ENCODE measurements at regions not wholly inside any gene's neighbourhood (a gene's known extent, or its start where the extent isn't known, plus 50 kb on each side); places are given as distances from the start of the nearest gene placed in this dataset.
A peak's percentile ranks its signal among the peaks of the same experiment; 100 is the strongest.
"Not testable (repeated sequence)": the region's sequence is repeated elsewhere in the genome, so short reads cannot be mapped to it uniquely, and the experiment has no call there.

DNA sequence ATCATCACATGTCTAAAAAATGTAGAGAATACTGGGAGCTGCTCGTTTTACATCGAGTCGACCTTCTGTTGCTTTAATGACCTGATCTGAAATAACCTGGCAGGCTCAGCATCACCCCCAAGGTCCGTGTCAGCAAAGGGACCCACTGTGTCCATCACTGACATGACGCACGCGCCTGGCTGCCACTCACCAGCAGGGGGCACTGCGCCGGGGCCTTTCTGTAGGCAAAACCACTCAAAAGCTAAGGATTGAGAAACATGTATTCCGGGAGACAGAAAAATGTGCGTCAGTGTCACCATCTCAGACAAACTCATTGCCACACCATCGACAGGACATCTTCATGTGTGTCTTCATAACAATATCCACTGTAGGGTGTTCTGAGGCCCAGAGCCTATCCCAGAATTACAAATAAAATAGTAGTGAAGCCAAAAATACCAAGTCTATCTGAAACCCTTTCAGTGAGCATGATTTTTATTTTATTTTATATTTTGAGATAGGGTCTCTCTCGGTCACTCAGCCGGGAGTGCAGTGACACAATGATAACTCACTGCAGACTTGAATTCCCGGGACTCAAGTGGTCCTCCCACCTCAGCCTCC lies 130.3 kb upstream of the LSM14A start:
- DNase-seq = peak; percentile 10 to 40

DNA sequence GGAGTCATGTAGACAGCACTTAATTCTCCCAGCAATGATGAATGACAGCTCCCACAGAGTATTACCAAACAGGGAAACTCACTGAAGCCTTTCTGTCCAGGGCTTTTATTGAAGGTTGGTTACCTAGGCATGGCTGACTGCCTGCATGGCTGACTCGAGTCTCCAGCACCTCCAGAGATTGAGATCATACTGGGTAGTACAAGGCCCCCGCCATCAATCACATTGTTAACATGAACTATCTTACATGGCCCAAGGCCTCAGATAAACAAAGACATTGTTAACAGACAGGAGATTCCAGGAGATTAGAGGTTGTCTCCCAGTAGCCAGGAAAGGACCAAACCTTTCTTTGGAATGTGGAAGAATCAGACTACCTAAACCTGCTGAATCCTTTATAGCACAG lies 128.3 kb upstream of the LSM14A start:
- DNase-seq = no peak

DNA sequence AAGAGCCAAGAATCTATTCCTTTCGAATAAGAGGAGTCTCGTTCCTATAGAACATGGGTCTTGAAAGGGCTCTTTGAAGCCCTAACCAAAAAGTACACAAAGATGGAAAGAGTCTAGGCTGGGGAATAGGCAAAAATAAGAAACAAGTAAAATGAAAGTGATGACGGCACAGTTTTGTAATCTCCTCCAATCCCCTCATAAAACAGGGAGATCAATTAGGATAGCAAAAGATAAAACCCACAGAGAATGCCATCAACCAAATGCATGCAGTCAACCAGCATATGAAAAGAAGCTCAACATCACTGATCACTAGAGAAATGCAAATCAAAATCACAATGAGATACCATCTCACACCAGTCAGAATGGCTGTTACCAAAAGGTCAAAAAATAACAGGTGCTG lies 122.4 kb upstream of the LSM14A start:
- DNase-seq = no peak

DNA sequence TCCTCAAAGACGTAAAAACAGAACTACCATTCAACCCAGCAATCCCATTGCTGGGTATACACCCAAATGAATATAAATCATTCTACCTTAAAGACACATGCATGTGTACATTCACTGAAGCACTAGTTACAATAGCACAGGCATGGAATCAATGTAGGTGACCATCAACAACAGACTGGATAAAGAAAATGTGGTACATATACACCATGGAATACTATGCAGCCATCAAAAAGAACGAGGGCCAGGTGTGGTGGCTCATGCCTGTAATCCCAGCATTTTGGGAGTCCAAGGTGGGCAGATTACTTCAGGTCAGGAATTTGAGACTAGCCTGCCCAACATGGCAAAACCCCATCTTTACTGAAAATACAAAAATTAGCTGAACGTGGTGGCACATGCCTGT lies 121.9 kb upstream of the LSM14A start:
- not testable (repeated sequence) for DNase-seq

DNA sequence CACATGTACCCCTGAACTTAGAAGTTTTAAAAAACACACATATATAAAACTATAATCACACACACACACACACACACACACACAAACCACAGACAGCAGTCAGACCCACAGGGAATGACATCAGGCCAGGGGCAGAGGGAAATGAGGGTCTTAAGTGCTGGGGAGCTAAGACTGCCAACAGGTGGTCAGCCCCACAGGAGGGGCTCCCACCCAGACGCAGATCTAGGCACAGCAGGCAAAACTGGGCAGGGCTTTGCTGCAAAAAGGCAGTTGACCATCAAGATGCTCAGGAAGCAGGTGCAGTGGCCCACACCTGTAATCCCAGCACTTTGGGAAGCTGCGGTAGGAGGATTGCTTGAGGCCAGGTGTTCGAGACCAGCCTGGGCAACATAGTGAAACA lies 121.0 kb upstream of the LSM14A start:
- DNase-seq = no peak

DNA sequence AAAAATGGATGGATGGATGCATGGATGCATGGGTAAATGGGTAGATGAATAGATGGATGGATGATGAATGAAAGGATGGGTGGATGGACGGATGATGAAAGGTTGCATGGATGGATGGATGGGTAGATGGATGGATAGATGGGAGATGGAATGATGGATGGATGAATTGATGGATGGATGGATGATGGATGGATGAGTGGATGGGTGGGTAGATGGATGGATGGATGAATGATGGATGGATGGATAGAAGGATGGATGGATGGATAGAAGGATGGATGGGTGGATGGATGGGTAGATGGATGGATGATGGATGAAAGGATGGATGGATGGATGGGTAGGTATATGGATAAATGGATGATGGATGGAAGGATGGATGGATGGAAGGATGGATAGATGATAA lies 115.1 kb upstream of the LSM14A start:
- no peak for DNase-seq

DNA sequence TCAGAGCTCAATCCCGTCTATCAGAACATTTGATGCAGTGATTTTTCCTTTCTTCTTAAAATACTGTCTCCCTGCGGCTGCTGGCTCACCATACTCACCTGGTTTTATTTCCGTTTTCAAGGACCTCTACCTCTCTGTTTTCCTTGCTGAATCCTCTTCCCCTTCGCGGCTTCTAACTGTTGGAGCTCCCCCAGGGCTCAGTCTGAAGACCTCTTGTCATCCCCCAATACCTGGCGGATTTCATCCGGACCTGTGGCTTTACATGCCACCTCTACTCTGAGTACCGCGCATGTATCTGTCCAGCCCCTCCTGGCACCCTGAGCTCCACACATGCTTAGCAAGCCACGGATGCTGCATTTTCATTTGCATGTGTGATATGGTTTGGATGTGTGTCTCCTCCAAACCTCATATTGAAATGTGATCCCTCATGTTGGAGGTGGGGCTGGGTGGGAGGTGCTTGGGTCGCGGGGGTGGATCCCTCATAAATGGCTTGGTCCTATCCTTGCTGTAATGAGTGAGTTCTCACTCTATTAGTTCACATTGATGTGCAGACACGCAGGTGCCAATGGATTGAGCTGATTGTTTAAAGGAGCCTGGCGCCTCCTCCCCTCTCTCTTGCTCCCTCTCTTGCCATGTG lies 106.2 kb upstream of the LSM14A start:
- DNase-seq = no peak

DNA sequence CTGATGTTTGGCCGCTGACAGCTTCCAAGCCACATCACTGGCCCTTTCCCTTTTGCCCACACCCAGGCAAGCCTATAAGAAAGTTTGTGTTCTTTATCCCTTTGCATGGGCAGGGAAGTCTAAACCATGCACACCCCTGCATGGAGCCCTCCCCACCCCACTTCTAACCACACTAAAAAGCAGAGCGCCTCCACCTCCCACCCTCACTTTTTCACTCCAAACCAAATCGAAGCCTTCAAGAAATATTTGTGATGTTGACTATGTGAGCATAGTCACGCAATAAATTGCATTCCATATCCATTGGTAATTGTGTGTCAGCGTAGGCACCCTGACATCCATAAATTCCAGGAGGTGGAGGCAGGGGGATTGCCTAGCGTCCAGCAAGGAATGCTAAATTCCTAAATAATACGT lies 104.4 kb upstream of the LSM14A start:
- DNase-seq = no peak

DNA sequence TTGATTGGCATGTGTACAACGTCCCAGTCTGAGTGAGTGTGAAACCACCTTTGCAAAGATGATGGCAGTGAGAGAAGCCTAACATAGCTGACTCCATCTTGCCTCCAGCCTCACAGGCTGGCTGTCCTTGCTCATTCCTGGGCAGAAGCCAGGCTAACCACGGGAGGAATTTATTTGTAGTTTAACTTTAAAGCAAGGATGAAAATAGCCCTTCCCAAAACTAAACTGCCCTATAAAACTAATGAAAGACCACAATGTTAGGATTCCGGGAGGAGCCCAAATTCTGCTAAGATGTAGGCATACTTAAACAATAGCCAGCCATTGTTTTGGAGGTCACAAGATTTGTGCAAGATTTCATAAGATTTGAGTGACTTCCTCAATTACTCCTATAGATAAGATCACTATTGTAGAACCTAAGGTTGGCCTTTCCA lies 96.6 kb upstream of the LSM14A start:
- no peak for DNase-seq

DNA sequence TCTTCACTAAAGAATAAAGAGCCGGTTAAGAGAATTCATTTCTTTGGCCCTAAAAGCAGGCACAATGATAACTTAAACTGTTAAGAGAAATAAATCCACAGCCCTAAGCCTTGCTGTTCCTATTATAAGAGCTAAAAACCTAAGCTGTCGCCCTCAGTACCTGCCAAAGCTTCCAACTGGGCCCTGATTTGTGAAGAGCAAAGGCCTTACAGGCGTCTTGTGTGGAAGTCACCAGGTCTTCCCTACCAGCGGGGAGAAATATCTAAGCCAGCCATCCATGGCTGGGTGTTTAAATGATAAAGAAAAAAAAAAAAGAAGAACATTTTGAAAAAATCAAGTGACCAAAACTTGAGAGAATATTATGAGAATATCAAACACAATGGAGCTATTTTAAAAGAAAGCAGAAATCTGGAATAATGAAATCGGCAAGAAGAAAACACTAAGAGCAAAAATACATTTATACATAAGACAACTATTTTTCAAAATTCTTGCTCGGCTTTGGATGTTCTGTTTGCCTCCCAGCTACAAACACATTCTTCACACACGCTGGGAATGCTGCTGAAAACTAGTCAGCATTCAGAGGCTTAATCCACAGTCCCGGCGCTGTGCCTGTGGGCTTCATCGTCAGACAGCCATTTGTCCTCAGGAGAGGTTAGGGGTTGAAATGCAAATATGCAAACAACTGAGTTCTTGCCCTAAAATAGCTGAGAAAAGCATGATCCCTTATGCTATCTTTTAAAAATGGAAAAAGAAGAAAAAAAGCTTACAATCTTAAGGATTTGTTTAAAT lies 89.8 kb upstream of the LSM14A start:
- no peak for DNase-seq

DNA sequence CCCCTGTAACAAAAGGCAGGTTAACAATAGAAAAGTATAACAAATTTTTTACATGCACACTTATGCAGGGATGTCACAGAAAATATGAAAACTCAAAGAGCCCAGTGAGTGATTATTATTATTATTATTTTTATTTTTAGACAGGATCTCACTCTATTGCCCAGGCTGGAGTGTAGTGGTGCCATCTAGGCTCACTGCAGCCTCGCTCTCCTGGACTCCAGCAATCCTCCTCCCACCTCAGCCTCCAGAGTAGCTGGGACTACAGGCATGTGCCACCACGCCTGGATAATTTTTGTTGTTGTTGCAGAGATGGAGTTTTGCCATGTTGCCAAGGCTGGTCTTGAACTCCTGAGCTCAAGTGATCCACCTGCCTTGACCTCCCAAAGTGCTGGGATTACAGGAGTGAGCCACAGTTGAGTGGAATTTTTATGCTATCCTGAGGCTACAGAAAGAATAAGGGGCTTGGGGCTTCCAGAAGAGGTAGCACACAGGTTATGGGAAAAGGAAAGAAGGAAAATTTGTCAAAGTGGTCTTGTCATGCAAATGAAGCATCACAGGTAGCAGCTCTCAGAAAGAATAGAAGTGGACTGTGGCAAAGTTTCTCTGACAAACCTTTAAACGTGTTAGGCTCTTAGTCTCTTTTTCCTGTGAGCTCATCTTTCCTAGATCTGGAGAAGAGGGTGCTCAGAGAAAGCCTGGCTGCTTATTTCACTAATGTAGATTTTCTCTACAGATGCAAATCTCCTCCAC lies 87.7 kb upstream of the LSM14A start:
- DNase-seq = no peak

DNA sequence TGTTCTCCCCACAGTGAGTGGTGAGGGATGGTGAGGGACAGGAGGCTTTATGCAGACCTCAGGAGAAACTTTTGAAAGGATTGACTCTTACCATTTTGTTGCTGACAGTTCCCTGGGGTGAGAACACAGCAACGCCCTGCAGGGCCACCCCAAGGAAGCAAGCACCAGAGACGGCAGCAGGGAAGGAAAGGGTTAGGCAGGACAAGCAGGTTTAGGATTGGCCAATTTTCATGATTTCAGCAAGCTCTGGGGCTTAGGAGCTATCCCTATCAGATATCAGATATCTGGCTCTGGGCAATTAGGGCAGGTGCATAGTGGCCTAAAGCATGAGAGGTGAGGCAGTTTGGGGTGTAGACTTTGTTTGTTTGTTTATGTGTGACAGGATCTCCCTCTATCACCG lies 87.0 kb upstream of the LSM14A start:
- DNase-seq = no peak

DNA sequence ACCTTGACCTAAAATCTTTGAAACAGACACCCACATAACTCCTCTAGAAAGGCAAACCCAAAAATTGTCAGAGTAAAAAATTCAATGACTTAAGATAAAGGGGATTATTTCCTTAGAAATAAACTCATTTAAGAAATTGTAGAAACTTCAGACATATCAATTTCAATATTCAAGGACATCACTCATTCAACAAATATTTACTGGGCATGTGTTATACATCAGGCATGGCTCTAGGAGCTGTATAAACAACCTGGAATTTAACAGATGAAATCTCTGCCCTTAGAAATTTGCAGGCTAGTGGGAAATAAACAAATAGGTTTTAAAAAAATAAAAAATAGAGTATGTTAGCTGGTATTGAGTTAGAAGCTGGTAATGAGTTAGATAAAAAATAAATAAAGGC lies 84.0 kb upstream of the LSM14A start:
- no peak for DNase-seq

DNA sequence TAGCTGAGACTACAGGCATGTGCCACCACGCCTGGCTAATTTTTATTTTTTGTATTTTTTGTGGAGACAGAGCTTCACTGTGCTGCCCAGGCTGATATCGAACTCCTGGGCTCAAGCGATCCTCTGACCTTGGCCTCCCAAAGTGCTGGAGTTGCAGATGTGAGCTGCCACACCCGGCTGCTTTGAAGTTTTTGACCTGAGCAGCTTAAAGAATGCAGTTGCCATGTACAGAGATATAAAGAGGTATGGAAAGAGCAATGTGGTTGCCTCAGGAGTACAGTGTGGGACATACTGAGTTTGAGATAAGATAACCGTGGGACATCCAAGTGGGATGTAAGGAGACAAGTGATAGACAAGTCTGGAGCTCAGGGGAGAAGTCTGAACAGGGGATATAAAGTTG lies 82.7 kb upstream of the LSM14A start:
- DNase-seq = no peak

DNA sequence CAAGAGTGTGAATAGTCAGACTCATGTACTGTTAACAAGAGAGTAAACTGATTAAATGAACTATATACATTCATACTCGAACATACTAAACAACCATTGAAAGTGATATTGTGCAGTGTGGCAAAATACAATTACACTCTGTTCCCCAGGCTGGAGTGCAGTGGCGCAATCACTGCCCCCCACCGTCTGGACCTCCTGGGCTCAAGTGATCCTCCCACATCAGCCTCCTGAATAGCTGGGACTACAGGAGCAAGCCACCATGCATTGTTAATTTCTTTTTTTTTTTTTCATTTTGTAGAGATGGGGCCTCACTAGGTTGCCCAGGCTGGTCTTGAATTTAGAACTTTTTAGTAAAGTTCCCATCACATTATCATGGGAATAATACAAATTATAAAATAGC lies 77.3 kb upstream of the LSM14A start:
- DNase-seq = no peak

DNA sequence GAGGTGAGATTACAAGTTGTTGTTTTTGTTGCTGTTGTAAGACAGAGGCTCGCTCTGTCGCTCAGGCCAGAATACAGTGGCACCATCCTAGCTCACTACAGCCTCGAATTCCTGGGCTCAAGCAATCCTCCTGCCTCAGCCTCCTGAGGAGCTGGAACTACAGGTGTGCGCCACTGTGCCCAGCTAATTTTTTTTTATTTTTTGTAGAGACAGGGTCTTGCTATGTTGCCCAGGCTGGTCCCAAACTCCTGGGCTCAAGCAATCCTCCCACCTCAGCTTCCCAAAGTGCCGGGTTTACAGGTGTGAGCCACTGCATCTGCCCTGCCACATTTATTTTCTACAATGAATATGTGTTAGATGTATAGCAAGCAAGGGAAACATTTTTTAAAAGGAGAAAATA lies 76.9 kb upstream of the LSM14A start:
- not testable (repeated sequence) for DNase-seq

DNA sequence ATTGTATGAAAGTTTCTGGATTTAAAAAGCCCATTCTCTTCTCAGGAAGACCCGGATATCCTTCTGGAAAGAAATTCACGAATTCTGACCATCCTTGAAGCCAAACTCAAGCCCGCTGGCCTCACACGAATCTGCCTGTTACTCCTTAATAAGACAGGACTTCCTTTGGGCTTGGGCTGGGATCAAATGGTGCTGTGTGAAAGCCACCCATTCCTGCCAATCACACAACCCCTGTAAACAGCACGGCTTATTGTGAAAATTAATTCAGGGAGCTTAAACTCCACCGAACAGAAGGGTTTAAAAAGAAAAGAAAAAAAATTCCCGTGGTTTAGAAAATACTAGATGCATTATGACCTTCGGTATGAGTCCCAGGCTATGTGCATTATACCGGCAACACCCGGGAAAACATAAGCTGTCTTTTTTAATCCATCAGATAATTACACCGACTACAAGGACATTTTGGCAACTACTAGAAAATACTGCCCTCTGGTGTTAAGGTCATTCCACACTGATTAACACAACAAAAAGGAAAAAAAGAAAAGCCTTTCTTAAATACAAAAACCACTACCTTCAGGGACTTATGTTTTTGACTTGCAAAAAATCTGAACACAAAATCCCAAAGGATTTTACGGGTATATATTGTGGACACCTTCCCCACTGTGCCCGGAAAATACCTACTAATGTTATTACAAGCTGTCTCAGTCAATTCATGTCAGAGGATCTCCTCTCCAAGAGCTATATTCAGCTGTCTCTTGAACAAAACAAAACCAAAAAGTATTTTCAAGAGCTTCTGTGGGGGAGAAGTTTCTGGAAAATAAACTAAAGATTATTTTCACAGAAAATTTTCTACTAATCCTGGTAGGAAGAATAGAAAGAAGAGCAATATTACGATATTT lies 76.0 kb upstream of the LSM14A start:
- DNase-seq = peak; percentile 50 to 74

DNA sequence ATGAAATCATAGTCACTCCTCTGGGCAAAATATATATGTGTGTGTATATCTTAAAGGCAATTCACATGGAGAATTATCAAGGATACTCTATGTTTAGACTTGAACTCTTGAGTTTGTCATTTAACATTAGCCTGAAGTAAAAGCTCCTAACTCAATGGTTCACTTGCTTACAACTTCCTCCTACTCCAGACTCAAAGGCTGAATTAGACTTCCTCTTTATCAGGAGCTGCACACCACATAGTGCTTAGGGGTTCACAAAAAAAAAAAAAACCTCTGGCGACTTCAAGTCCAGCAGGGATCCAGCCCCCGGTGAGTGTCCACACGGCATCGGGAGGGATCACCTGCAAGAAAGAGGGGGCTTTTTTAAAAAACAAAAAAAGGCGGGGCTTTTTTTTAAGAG lies 68.2 kb upstream of the LSM14A start:
- DNase-seq = no peak

DNA sequence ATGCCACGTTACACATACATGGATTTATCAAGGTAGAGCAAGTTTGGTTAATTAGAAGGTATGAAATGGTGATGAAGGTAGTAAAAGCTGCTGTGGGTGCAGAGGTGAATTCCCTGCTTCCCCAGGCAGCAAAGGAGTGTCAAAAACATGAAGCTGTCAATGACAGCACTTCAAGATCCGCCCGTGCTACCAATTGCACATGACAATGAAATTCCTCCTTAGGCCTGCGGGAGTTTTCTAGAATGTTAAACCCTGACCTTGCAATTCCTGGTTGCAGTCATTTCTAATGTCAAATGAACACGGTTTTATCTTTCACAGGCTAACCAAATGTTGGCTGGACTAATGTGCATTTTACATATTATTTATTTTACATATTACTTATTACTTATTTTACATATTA lies 67.7 kb upstream of the LSM14A start:
- DNase-seq = no peak

DNA sequence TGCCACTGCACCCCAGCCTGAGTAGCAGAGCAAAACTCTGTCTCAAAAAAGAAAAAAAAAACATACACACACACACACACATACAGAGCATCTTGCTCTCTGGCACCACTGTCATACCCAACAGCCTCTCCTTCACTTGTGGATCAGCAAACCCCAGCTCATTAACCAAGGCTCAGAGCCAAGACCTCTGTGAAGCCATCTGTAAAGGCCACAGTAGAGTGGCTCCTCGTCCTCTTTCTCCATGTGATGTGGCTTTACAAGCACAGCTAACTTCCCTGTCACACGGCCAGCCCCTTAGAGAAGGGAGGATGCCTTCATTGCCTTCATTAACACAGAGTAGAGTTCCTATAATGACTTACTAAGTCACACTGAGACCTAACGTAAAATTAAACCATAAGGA lies 62.7 kb upstream of the LSM14A start:
- no peak for DNase-seq

DNA sequence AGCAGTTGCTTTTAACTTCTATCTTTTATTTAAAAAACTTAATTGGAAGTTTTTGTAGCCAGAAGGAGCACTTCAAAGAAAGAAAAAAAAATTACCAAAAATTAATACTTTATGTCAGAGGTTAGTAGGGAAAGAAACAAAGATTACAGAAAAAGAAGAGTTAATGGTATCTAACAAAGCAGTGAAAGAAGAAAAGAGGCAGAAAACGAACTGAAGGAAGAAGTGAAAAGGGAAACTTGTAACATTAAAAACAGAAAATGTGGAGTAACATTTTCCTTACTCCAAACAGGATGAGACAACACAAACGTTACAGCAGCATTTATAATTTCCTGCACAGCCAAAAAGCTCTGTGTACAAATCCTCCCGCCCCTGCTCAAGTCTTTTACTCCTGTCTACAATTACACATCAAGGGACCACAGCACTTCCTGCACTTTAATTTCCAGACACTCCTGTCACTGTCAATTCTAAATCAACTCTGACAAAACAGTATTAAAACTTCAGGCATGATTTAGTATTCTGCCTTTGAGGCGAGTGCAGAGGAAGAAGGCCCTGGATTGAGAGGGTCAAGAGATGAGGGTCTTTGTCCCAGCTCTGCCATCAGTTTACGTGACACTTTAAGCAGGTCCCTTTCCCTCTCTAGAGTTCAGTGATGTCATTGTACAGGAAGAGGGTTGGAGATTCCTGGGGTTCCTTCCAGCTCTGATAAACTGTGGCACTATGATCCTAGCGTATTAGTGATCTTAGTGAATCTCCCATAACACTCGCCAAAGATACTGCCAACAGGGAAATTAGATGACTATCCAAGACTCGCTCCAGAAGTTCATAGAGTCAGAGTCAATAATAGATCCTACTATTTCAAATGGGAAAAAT lies 53.2 kb upstream of the LSM14A start:
- no peak for DNase-seq

DNA sequence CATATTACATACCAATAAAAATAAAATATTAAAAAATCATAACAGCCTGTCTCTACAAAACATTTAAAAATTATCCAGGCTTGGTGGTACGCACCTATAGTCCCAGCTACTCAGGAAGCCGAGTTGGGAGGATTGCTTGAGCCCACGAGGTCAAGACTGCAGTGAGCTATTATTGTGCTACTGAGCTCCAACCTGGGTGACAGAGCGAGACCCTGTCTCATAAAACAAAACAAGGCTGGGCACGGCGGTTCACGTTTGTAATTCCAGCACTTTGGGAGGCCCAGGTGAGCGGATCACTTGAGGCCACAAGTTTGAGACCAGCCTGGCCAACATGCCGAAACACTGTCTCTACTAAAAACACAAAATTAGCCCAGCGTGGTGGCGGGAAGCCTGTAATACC lies 52.2 kb upstream of the LSM14A start:
- DNase-seq = no peak
